GM12892 (cell line): ENCODE measurements at regions not wholly inside any gene's neighbourhood (a gene's known extent, or its start where the extent isn't known, plus 50 kb on each side); places are given as distances from the start of the nearest gene placed in this dataset.

Source experiments
- DNase-seq: peaks from one replicate; pipeline ENCODE4 v3.0.0; 2011; ENCODE audit not compliant: insufficient read length
- FAIRE-seq: peaks from 2 replicates; lab custom pipeline; 2011; peaks lifted over from hg19 to GRCh38; lab: Jason Lieb, UNC
- POLR2A ChIP-seq: IDR thresholded peaks from 2 replicates; pipeline ENCODE4 v1.6.1; 2011; ENCODE audit warnings: low read depth, low read length, control low read depth
- POLR2AphosphoS5 ChIP-seq: IDR thresholded peaks from 2 replicates; pipeline ENCODE4 v1.6.1; 2011; ENCODE audit warnings: low read depth, low read length, control low read depth
- TAF1 ChIP-seq: IDR thresholded peaks from 2 replicates; pipeline ENCODE4 v1.6.1; 2011; ENCODE audit warnings: low read depth, mild to moderate bottlenecking, control low read depth, low read length, borderline replicate concordance

- no peak for DNase-seq
- TF ChIP-seq POLR2A: no peak
- TF ChIP-seq TAF1: no peak
- TF ChIP-seq POLR2AphosphoS5: no peak
- peak; percentile 40 for FAIRE-seq
These were observed 66.5 kb upstream of the SLC35F1 start for GRCh38 chr6:117840541-117840983.

DNA sequence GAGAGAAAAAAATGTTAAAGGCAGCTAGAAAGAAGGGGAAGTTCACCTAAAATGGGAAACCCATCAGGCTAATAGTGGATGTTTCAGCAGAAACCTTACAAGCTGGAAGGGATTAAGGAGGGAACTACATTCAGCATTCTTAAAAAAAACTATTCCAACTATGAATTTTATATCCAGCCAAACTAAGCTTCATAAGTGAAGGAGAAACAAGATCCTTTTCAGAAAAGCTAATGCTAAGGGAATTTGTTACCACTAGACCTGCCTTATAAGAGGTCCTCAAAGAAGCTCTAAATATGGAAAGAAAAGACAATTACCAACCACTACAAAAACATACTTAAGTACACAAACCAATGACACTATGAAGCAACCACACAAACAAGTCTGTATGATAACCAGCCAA lies 59.2 kb upstream of the SLC35F1 start:
- FAIRE-seq (no peak), DNase-seq (no peak)
- TF ChIP-seq POLR2A (no peak), TAF1 (no peak), POLR2AphosphoS5 (no peak)

DNA sequence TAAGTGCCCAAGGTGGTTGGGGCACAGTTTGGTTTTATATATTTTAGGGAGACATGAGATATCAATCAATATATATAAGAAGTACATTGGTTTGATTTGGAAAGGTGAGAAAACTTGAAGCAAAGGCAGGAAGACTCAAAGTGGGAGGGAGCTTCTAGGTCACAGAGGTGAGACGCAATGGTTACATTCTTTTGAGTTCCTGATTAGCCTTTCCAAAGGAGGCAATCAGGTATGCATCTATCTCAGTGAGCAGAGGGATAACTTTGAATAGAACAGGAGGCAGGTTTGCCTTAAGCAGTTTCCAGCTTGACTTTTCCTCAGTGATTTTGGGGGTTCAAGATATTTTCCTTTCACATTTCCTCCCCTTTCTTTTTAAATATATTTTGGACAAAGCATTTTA lies 58.0 kb upstream of the SLC35F1 start:
- DNase-seq (no peak), FAIRE-seq (no peak)
- TF ChIP-seq POLR2A (no peak), POLR2AphosphoS5 (no peak), TAF1 (no peak)
